ENCODE measurements at regions not wholly inside any gene's neighbourhood (a gene's known extent, or its start where the extent isn't known, plus 50 kb on each side); places are given as distances from the start of the nearest gene placed in this dataset.

- TF ChIP-seq, protein P1, sequence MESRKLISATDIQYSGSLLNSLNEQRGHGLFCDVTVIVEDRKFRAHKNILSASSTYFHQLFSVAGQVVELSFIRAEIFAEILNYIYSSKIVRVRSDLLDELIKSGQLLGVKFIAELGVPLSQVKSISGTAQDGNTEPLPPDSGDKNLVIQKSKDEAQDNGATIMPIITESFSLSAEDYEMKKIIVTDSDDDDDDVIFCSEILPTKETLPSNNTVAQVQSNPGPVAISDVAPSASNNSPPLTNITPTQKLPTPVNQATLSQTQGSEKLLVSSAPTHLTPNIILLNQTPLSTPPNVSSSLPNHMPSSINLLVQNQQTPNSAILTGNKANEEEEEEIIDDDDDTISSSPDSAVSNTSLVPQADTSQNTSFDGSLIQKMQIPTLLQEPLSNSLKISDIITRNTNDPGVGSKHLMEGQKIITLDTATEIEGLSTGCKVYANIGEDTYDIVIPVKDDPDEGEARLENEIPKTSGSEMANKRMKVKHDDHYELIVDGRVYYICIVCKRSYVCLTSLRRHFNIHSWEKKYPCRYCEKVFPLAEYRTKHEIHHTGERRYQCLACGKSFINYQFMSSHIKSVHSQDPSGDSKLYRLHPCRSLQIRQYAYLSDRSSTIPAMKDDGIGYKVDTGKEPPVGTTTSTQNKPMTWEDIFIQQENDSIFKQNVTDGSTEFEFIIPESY (IDR thresholded peaks at IDR 0.05; ENCODE audit: borderline replicate concordance, low read depth): no peak
- TF ChIP-seq TAF1 (IDR thresholded peaks at IDR 0.05; ENCODE audit: borderline replicate concordance, low read depth, low read length) (no peak), EZH2phosphoT487 (IDR thresholded peaks at IDR 0.05; ENCODE audit: borderline replicate concordance, low read depth) (no peak), JUND (IDR thresholded peaks at IDR 0.05) (no peak), FOXM1 (IDR thresholded peaks at IDR 0.05; ENCODE audit: low read depth) (no peak), MXI1 (IDR thresholded peaks at IDR 0.05; ENCODE audit: low read depth, low read length) (no peak), POLR2AphosphoS5 (IDR thresholded peaks at IDR 0.05; ENCODE audit: low read depth, low read length) (no peak), EP300 (IDR thresholded peaks at IDR 0.05; ENCODE audit: borderline replicate concordance in 1 of 2, low read depth in 1 of 2, low read length in 1 of 2) (no peak), USF1 (IDR thresholded peaks at IDR 0.05; ENCODE audit: borderline replicate concordance, low read depth) (no peak)
- TF ChIP-seq, protein P2, sequence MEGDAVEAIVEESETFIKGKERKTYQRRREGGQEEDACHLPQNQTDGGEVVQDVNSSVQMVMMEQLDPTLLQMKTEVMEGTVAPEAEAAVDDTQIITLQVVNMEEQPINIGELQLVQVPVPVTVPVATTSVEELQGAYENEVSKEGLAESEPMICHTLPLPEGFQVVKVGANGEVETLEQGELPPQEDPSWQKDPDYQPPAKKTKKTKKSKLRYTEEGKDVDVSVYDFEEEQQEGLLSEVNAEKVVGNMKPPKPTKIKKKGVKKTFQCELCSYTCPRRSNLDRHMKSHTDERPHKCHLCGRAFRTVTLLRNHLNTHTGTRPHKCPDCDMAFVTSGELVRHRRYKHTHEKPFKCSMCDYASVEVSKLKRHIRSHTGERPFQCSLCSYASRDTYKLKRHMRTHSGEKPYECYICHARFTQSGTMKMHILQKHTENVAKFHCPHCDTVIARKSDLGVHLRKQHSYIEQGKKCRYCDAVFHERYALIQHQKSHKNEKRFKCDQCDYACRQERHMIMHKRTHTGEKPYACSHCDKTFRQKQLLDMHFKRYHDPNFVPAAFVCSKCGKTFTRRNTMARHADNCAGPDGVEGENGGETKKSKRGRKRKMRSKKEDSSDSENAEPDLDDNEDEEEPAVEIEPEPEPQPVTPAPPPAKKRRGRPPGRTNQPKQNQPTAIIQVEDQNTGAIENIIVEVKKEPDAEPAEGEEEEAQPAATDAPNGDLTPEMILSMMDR (IDR thresholded peaks at IDR 0.05): no peak
- TF ChIP-seq, protein P3, sequence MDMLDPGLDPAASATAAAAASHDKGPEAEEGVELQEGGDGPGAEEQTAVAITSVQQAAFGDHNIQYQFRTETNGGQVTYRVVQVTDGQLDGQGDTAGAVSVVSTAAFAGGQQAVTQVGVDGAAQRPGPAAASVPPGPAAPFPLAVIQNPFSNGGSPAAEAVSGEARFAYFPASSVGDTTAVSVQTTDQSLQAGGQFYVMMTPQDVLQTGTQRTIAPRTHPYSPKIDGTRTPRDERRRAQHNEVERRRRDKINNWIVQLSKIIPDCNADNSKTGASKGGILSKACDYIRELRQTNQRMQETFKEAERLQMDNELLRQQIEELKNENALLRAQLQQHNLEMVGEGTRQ (IDR thresholded peaks at IDR 0.05; ENCODE audit: borderline replicate concordance, low read depth, low read length): no peak
These were observed 91.1 kb upstream of the DISP3 start for GRCh38 chr1:11387829-11388228.
